H9 (cell line): ENCODE measurements at regions not wholly inside any gene's neighbourhood (a gene's known extent, or its start where the extent isn't known, plus 50 kb on each side); places are given as distances from the start of the nearest gene placed in this dataset.

ENCODE experiments used
- DNase-seq: peaks from one replicate; pipeline ENCODE4 v3.0.0-alpha.2; 2017
- H2AFZ ChIP-seq: one replicate; pipeline ENCODE4 v1.6.1; 2013; ENCODE audit warnings: mild to moderate bottlenecking, low read length, control low read depth, moderate library complexity
- H2AK5ac ChIP-seq: 2 replicates; pipeline ENCODE4 v1.6.1; 2013; ENCODE audit warnings: low read length, control low read depth, mixed read lengths; ENCODE audit not compliant: insufficient read length
- H2BK120ac ChIP-seq: one replicate; pipeline ENCODE4 v1.6.1; 2013; ENCODE audit warnings: low read depth, mild to moderate bottlenecking, low read length, control low read depth, inconsistent platforms; ENCODE audit not compliant: poor library complexity, severe bottlenecking
- H2BK12ac ChIP-seq: 2 replicates; pipeline ENCODE4 v1.6.1; 2013; ENCODE audit warnings: low read length, control low read depth, mixed read lengths, low read depth; ENCODE audit not compliant: insufficient read length
- H2BK15ac ChIP-seq: 2 replicates; pipeline ENCODE4 v1.6.1; 2013; ENCODE audit warnings: low read depth, low read length, control low read depth
- H2BK20ac ChIP-seq: one replicate; pipeline ENCODE4 v1.6.1; 2013; ENCODE audit warnings: low read depth, mild to moderate bottlenecking, low read length, control low read depth, inconsistent platforms; ENCODE audit not compliant: poor library complexity, severe bottlenecking
- H2BK5ac ChIP-seq: 2 replicates; pipeline ENCODE4 v1.6.1; 2013; ENCODE audit warnings: low read length, control low read depth, mixed read lengths; ENCODE audit not compliant: insufficient read length
- H3K14ac ChIP-seq: 2 replicates; pipeline ENCODE4 v1.6.1; 2013; ENCODE audit warnings: low read length, control low read depth; ENCODE audit not compliant: insufficient read depth
- H3K18ac ChIP-seq: 2 replicates; pipeline ENCODE4 v1.6.1; 2013; ENCODE audit warnings: low read depth, mild to moderate bottlenecking, mixed read lengths, low read length, control low read depth; ENCODE audit not compliant: insufficient read length
- H3K23ac ChIP-seq: 2 replicates; pipeline ENCODE4 v1.6.1; 2013; ENCODE audit warnings: low read length, control low read depth, mixed read lengths, low read depth; ENCODE audit not compliant: insufficient read length
- H3K23me2 ChIP-seq: 2 replicates; pipeline ENCODE4 v1.6.1; 2013; ENCODE audit warnings: low read depth, mild to moderate bottlenecking, mixed read lengths, low read length, control low read depth; ENCODE audit not compliant: insufficient read length, poor library complexity, severe bottlenecking
- H3K27ac ChIP-seq: 2 replicates; pipeline ENCODE4 v1.5.1; 2013; ENCODE audit warnings: low read length, control low read depth, mixed read lengths, low read depth; ENCODE audit not compliant: insufficient read length
- H3K27me3 ChIP-seq: 2 replicates; pipeline ENCODE4 v1.6.1; 2013; ENCODE audit warnings: low read length, control low read depth, inconsistent platforms; ENCODE audit not compliant: insufficient read depth
- H3K4ac ChIP-seq: 2 replicates; pipeline ENCODE4 v1.6.1; 2013; ENCODE audit warnings: low read depth, mild to moderate bottlenecking, control low read depth, inconsistent platforms, low read length, moderate library complexity
- H3K4me1 ChIP-seq: 2 replicates; pipeline ENCODE4 v1.6.1; 2013; ENCODE audit warnings: low read length, control low read depth, inconsistent platforms; ENCODE audit not compliant: insufficient read depth
- H3K4me2 ChIP-seq: 2 replicates; pipeline ENCODE4 v1.6.1; 2013; ENCODE audit warnings: low read length, control low read depth, mixed read lengths; ENCODE audit not compliant: insufficient read length, insufficient read depth
- H3K56ac ChIP-seq: 2 replicates; pipeline ENCODE4 v1.6.1; 2013; ENCODE audit warnings: low read depth, mild to moderate bottlenecking, mixed read lengths, low read length, control low read depth; ENCODE audit not compliant: insufficient read length
- H3K79me1 ChIP-seq: 2 replicates; pipeline ENCODE4 v1.6.1; 2013; ENCODE audit warnings: low read depth, mild to moderate bottlenecking, moderate library complexity, low read length, control low read depth, inconsistent platforms; ENCODE audit not compliant: insufficient read depth, poor library complexity, severe bottlenecking
- H3K79me2 ChIP-seq: 2 replicates; pipeline ENCODE4 v1.6.1; 2013; ENCODE audit warnings: low read length, control low read depth, inconsistent platforms; ENCODE audit not compliant: insufficient read depth
- H3K9ac ChIP-seq: 2 replicates; pipeline ENCODE4 v1.6.1; 2013; ENCODE audit warnings: low read length, control low read depth, mixed read lengths; ENCODE audit not compliant: insufficient read length; ENCODE audit errors: extremely low read depth
- H3K9me3 ChIP-seq: one replicate; pipeline ENCODE4 v1.6.1; 2013; ENCODE audit warnings: low read depth, low read length, inconsistent platforms; ENCODE audit not compliant: control insufficient read depth
- H3T11ph ChIP-seq: one replicate; pipeline ENCODE4 v1.6.1; 2013; ENCODE audit warnings: mild to moderate bottlenecking, low read length, control low read depth, inconsistent platforms
- H4K20me1 ChIP-seq: one replicate; pipeline ENCODE4 v1.6.1; 2013; ENCODE audit not compliant: control insufficient read depth, insufficient read length, insufficient read depth
- H4K5ac ChIP-seq: 2 replicates; pipeline ENCODE4 v1.6.1; 2013; ENCODE audit warnings: low read depth, mild to moderate bottlenecking, mixed read lengths, low read length, control low read depth; ENCODE audit not compliant: insufficient read length
- H4K8ac ChIP-seq: replicated peaks from 2 replicates; pipeline ENCODE4 v1.6.1; 2013; ENCODE audit warnings: low read length, control low read depth, mixed read lengths, low read depth; ENCODE audit not compliant: insufficient read length
- H4K91ac ChIP-seq: 2 replicates; pipeline ENCODE4 v1.6.1; 2013; ENCODE audit warnings: low read depth, mild to moderate bottlenecking, moderate library complexity, mixed read lengths, low read length, control low read depth; ENCODE audit not compliant: insufficient read length
- H3K27ac Mint-ChIP-seq, 3 experiments: 2 replicates in 2 of 3; 3 replicates in 1 of 3; pipeline ENCODE4 v1.8.0; 2020 to 2021; ENCODE audit warnings: mixed read lengths in 3 of 3, mild to moderate bottlenecking in 1 of 3, moderate library complexity in 1 of 3
- H3K27me3 Mint-ChIP-seq: 2 replicates; pipeline ENCODE4 v1.8.0; 2021; ENCODE audit warnings: low read depth, mild to moderate bottlenecking, moderate library complexity, mixed read lengths
- H3K36me3 Mint-ChIP-seq, 3 experiments: 2 replicates in 2 of 3; 3 replicates in 1 of 3; pipeline ENCODE4 v1.8.0; 2020 to 2021; ENCODE audit warnings: low read depth in 3 of 3, mixed read lengths in 3 of 3; ENCODE audit not compliant: insufficient read depth in 1 of 3
- H3K4me1 Mint-ChIP-seq, 2 experiments: 2 replicates each; pipeline ENCODE4 v1.8.0; 2020; ENCODE audit warnings: mixed read lengths in 2 of 2
- H3K4me3 Mint-ChIP-seq, 2 experiments: 2 replicates in 1 of 2; 3 replicates in 1 of 2; pipeline ENCODE4 v1.8.0; 2020 to 2021; ENCODE audit warnings: mild to moderate bottlenecking in 2 of 2, mixed read lengths in 2 of 2, moderate library complexity in 1 of 2
- H3K9me3 Mint-ChIP-seq, 2 experiments: 2 replicates in 1 of 2; 3 replicates in 1 of 2; pipeline ENCODE4 v1.8.0; 2020; ENCODE audit warnings: mild to moderate bottlenecking in 2 of 2, mixed read lengths in 2 of 2, moderate library complexity in 1 of 2
- CTCF ChIP-seq: fragments of 200-600 bp; sonication (generic); conservative IDR thresholded peaks from 3 replicates; pipeline ENCODE4 v1.8.0; 2021; ENCODE audit warnings: antibody characterized with exemption, mild to moderate bottlenecking
- WGBS: extraction: QIAGEN DNeasy Blood & Tissue Kit; methylation state at CpG from one replicate; pipeline ENCODE4 v1.1.7; 2013; ENCODE audit warnings: missing lambda C conversion rate, low lambda C conversion rate, mixed read lengths; ENCODE audit not compliant: insufficient read length; ENCODE audit errors: extremely low coverage; 5-methylcytosine and 5-hydroxymethylcytosine counted together

GRCh38 chr14:97916100-97916499, 1118.9 kb downstream of the VRK1 start:
- Histone ChIP-seq H2BK20ac (no peak overlapping the region), H3K14ac (no peak overlapping the region), H3K9me3 (no peaks in the 10 kb centered on the region), H3K9ac (no peak overlapping the region), H3T11ph (no peak overlapping the region), H2AK5ac (no peak overlapping the region), H2BK120ac (no peak overlapping the region), H3K56ac (no peak overlapping the region), H4K91ac (no peak overlapping the region), H2BK12ac (no peak overlapping the region), H2BK15ac (no peak overlapping the region), H3K18ac (no peak overlapping the region), H4K8ac (no peak overlapping the region), H2BK5ac (no peak overlapping the region), H3K79me2 (no peaks in the 10 kb centered on the region), H3K4ac (no peak overlapping the region), H3K27ac (no peak overlapping the region), H4K5ac (no peak overlapping the region), H3K23me2 (no peaks in the 10 kb centered on the region), H3K27me3 (no peaks in the 10 kb centered on the region), H3K79me1 (no peaks in the 10 kb centered on the region), H3K4me1 (no peaks in the 10 kb centered on the region; the same call in 1 of the 2 replicates), H3K4me2 (no peak overlapping the region), H3K23ac (no peak overlapping the region), H2AFZ (no peak overlapping the region), H4K20me1 (no peaks in the 10 kb centered on the region)
- H3K9me3 Mint-ChIP-seq, result no peaks in the 10 kb centered on the region; a peak in 1 of 5 replicates
- H3K27me3 Mint-ChIP-seq, result no peaks in the 10 kb centered on the region
- no peak for DNase-seq
- no CpG with 5 or more reads among the region's 1 CpG for WGBS
- no peaks in the 10 kb centered on the region; a peak in 2 of 7 replicates for H3K36me3 Mint-ChIP-seq
- no peak overlapping the region for H3K4me3 Mint-ChIP-seq
- TF ChIP-seq CTCF, result no peak
- H3K4me1 Mint-ChIP-seq, result peaks cover 6 to 13% of the 10 kb centered on the region in 2 experiments; a peak in 3 of 4 replicates
- no peak overlapping the region for H3K27ac Mint-ChIP-seq
